Fibroblast of skin of scalp (primary cell): ENCODE measurements at regions not wholly inside any gene's neighbourhood (a gene's known extent, or its start where the extent isn't known, plus 50 kb on each side); places are given as distances from the start of the nearest gene placed in this dataset.

Source experiments
- DNase-seq: peaks from one replicate; pipeline ENCODE4 v3.0.0-alpha.2; 2013

GRCh38 chr6:47149554-47149953, 107.4 kb upstream of the ADGRF1 start:
- no peak for DNase-seq

GRCh38 chr6:47149066-47149465, 106.9 kb upstream of the ADGRF1 start:
- DNase-seq: no peak

- DNase-seq: no peak
Measured at GRCh38 chr6:47147836-47148344, 105.8 kb upstream of the ADGRF1 start.

- peak; percentile 8 for DNase-seq
Measured at GRCh38 chr6:47147175-47147727, 105.1 kb upstream of the ADGRF1 start.

- peak; percentile 68 for DNase-seq
Measured at GRCh38 chr6:47146431-47147174, 104.5 kb upstream of the ADGRF1 start.

- no peak for DNase-seq
Measured at GRCh38 chr6:47145212-47145611, 103.1 kb upstream of the ADGRF1 start.

GRCh38 chr6:47144306-47144705, 102.2 kb upstream of the ADGRF1 start:
- peak; percentile 43 for DNase-seq

- no peak for DNase-seq
Measured at GRCh38 chr6:47141963-47142362, 99.8 kb upstream of the ADGRF1 start.

- DNase-seq: no peak
Measured at GRCh38 chr6:47141171-47141570, 99.0 kb upstream of the ADGRF1 start.

GRCh38 chr6:47138046-47138445, 95.9 kb upstream of the ADGRF1 start:
- DNase-seq: no peak

GRCh38 chr6:47137073-47137472, 94.9 kb upstream of the ADGRF1 start:
- no peak for DNase-seq

GRCh38 chr6:47135772-47136171, 93.6 kb upstream of the ADGRF1 start:
- peak; percentile 67 for DNase-seq

GRCh38 chr6:47134476-47135189, 92.5 kb upstream of the ADGRF1 start:
- peak; percentile 80 for DNase-seq

- DNase-seq: no peak
Measured at GRCh38 chr6:47133230-47134000, 91.3 kb upstream of the ADGRF1 start.

GRCh38 chr6:47132724-47133123, 90.6 kb upstream of the ADGRF1 start:
- no peak for DNase-seq

- no peak for DNase-seq
Measured at GRCh38 chr6:47131773-47132172, 89.6 kb upstream of the ADGRF1 start.

- no peak for DNase-seq
Measured at GRCh38 chr6:47130086-47130485, 88.0 kb upstream of the ADGRF1 start.

- DNase-seq: no peak
Measured at GRCh38 chr6:47129129-47129528, 87.0 kb upstream of the ADGRF1 start.

- peak; percentile 38 for DNase-seq
Measured at GRCh38 chr6:47126647-47127391, 84.7 kb upstream of the ADGRF1 start.

- DNase-seq: no peak
Measured at GRCh38 chr6:47118611-47119010, 76.5 kb upstream of the ADGRF1 start.

- no peak for DNase-seq
Measured at GRCh38 chr6:47117314-47117713, 75.2 kb upstream of the ADGRF1 start.

- DNase-seq: no peak
Measured at GRCh38 chr6:47116606-47117005, 74.5 kb upstream of the ADGRF1 start.
